ENCODE measurements at regions not wholly inside any gene's neighbourhood (a gene's known extent, or its start where the extent isn't known, plus 50 kb on each side); places are given as distances from the start of the nearest gene placed in this dataset.

GRCh38 chr7:68904630-68905029 is 693.6 kb upstream of the AUTS2 start:
- Histone ChIP-seq H3K36me3 (no peaks in the 10 kb centered on the region), H3K27ac (no peak overlapping the region), H3K4me1 (no peaks in the 10 kb centered on the region), H3K27me3 (no peaks in the 10 kb centered on the region), H3K9me3 (no peaks in the 10 kb centered on the region), H3K4me3 (no peak overlapping the region)
- intact Hi-C loops (cut with DNase I) = no loop called here
- TF ChIP-seq POLR2A (IDR thresholded peaks at IDR 0.05) (no peak), EP300 (IDR thresholded peaks at IDR 0.05) (no peak), POLR2AphosphoS5 (IDR thresholded peaks at IDR 0.05) (no peak), CTCF (IDR thresholded peaks at IDR 0.05) (no peak)
- WGBS, 2 donors = 85 to 87% methylated on average over 3 of the region's 3 CpGs
- DNase-seq = no peak

- Histone ChIP-seq H3K9me3 (peaks cover 0 to 4% (median 1%) of the 10 kb centered on the region in 4 donors), H3K36me3 (no peaks in the 10 kb centered on the region), H3K4me1 (no peaks in the 10 kb centered on the region), H3K27me3 (peaks cover 0 to 3% (median 0%) of the 10 kb centered on the region in 3 donors), H3K4me3 (no peak overlapping the region), H3K27ac (no peak overlapping the region)
- TF ChIP-seq POLR2AphosphoS5 (IDR thresholded peaks at IDR 0.05) = no peak
- intact Hi-C loops (cut with DNase I) = no loop called here
- no peak for DNase-seq
Observed at GRCh38 chr7:68911754-68912153, 686.5 kb upstream of the AUTS2 start.

GRCh38 chr7:68914006-68914405 is 684.3 kb upstream of the AUTS2 start:
- TF ChIP-seq POLR2AphosphoS5 (IDR thresholded peaks at IDR 0.05) = no peak
- no peak for TF ChIP-seq CTCF (IDR thresholded peaks at IDR 0.05)
- TF ChIP-seq EP300 (IDR thresholded peaks at IDR 0.05) = no peak
- TF ChIP-seq POLR2A (IDR thresholded peaks at IDR 0.05) = no peak
- intact Hi-C loops (cut with DNase I) = no loop called here
- H3K9me3 ChIP-seq = peaks cover 0 to 6% (median 2%) of the 10 kb centered on the region in 4 donors
- H3K36me3 ChIP-seq = no peaks in the 10 kb centered on the region
- peaks cover 0 to 3% (median 0%) of the 10 kb centered on the region in 3 donors for H3K27me3 ChIP-seq
- H3K4me3 ChIP-seq = no peak overlapping the region
- H3K27ac ChIP-seq = no peak overlapping the region
- H3K4me1 ChIP-seq = no peaks in the 10 kb centered on the region
- no peak for DNase-seq
- WGBS, 2 donors = 61 to 72% methylated on average over 3 of the region's 3 CpGs

GRCh38 chr7:68917041-68917651 is 681.1 kb upstream of the AUTS2 start:
- H3K36me3 ChIP-seq = no peaks in the 10 kb centered on the region
- WGBS, 2 donors = 87 to 89% methylated on average over 5 of the region's 5 CpGs
- peaks cover 0 to 3% (median 0%) of the 10 kb centered on the region in 3 donors for H3K27me3 ChIP-seq
- H3K27ac ChIP-seq = no peak overlapping the region
- H3K9me3 ChIP-seq = peaks cover 0 to 11% (median 7%) of the 10 kb centered on the region in 4 donors
- H3K4me1 ChIP-seq = no peaks in the 10 kb centered on the region
- no peak overlapping the region for H3K4me3 ChIP-seq
- DNase-seq = no peak
- TF ChIP-seq CTCF (IDR thresholded peaks at IDR 0.05) = no peak
- intact Hi-C loops (cut with DNase I) = no loop called here

- Histone ChIP-seq H3K9me3 (peaks cover 0 to 13% (median 7%) of the 10 kb centered on the region in 4 donors), H3K36me3 (no peaks in the 10 kb centered on the region), H3K27me3 (peaks cover 0 to 3% (median 0%) of the 10 kb centered on the region in 3 donors), H3K4me1 (no peaks in the 10 kb centered on the region), H3K4me3 (no peak overlapping the region), H3K27ac (no peak overlapping the region)
- no peak for DNase-seq
- TF ChIP-seq EP300 (IDR thresholded peaks at IDR 0.05) (no peak), CTCF (IDR thresholded peaks at IDR 0.05) (no peak), POLR2A (IDR thresholded peaks at IDR 0.05) (no peak), POLR2AphosphoS5 (IDR thresholded peaks at IDR 0.05) (no peak)
- intact Hi-C loops (cut with DNase I) = no loop called here
- 90 to 93% methylated on average over 2 of the region's 2 CpGs for WGBS, 2 donors
Observed at GRCh38 chr7:68918621-68919020, 679.7 kb upstream of the AUTS2 start.
